Endothelial cell of umbilical vein (primary cell): ENCODE measurements at regions not wholly inside any gene's neighbourhood (a gene's known extent, or its start where the extent isn't known, plus 50 kb on each side); places are given as distances from the start of the nearest gene placed in this dataset.

ENCODE experiments used
- BruUV-seq: library from RNA; stranded (reverse); fragments of 400-500 nt; replicated peaks from 2 replicates; lab custom pipeline; 2021; lab: Mats Ljungman, UMichigan
- CTCF ChIA-PET: fragments of 300-600, 350-600 bp; sonication (Branson Sonifier 250); formaldehyde crosslinking; loops from one replicate; lab custom pipeline; 2021; ENCODE audit warnings: antibody characterized with exemption, inconsistent platforms; lab: Charles Lee
- POLR2A ChIA-PET: fragments of 300-600, 350-600 bp; sonication (Branson Sonifier 250); formaldehyde crosslinking; loops from one replicate; lab custom pipeline; 2021; ENCODE audit warnings: antibody characterized with exemption, inconsistent platforms; lab: Charles Lee
- DNase-seq: peaks from one replicate; pipeline ENCODE4 v3.0.0-alpha.2; 2011; ENCODE audit warnings: low read depth, low spot score
- FAIRE-seq: peaks from 2 replicates; lab custom pipeline; 2011; peaks lifted over from hg19 to GRCh38; lab: Jason Lieb, UNC
- H2AFZ ChIP-seq: 2 replicates; pipeline ENCODE4 v1.6.0; 2012; ENCODE audit warnings: low read depth, low read length, control low read depth, inconsistent platforms
- H3K27ac ChIP-seq: 2 replicates; pipeline ENCODE4 v1.5.1; 2011; ENCODE audit warnings: low read depth, mild to moderate bottlenecking, control low read depth, low read length, moderate library complexity; ENCODE audit not compliant: insufficient read depth
- H3K27me3 ChIP-seq, 2 experiments: 2 replicates each; pipeline versions ENCODE4 v1.6.0 to v1.6.1; 2011; ENCODE audit warnings: low read length in 2 of 2, mixed read lengths in 1 of 2; ENCODE audit not compliant: control insufficient read depth in 2 of 2, insufficient read depth in 2 of 2
- H3K36me3 ChIP-seq, 2 experiments: 2 replicates in 1 of 2; 3 replicates in 1 of 2; pipeline ENCODE4 v1.5.1; 2011; ENCODE audit warnings: low read length in 2 of 2, mild to moderate bottlenecking in 1 of 2, moderate library complexity in 1 of 2; ENCODE audit not compliant: control insufficient read depth in 2 of 2, insufficient read depth in 2 of 2; ENCODE audit errors: extremely low read depth in 1 of 2
- H3K4me1 ChIP-seq: 3 replicates; pipeline ENCODE4 v1.5.1; 2011; ENCODE audit warnings: mild to moderate bottlenecking, low read length; ENCODE audit not compliant: control insufficient read depth, insufficient read depth; ENCODE audit errors: extremely low read depth
- H3K4me2 ChIP-seq: 2 replicates; pipeline ENCODE4 v1.6.1; 2011; ENCODE audit warnings: low read length, control low read depth, mixed read lengths; ENCODE audit not compliant: insufficient read depth
- H3K4me3 ChIP-seq, 3 experiments: fragments of 200-600 bp in 1 of 3; sonication (generic), shearing (Covaris generic) in 1 of 3; replicated peaks in 1 of 3; 2 replicates each; pipeline ENCODE4 v1.5.1; 2011 to 2016; ENCODE audit warnings: control low read depth in 3 of 3, low read length in 3 of 3, mild to moderate bottlenecking in 2 of 3, inconsistent platforms in 1 of 3, low read depth in 1 of 3, moderate library complexity in 1 of 3; ENCODE audit not compliant: insufficient read depth in 1 of 3
- H3K79me2 ChIP-seq: 2 replicates; pipeline ENCODE4 v1.6.0; 2012; ENCODE audit warnings: low read length, inconsistent platforms; ENCODE audit not compliant: control insufficient read depth, insufficient read depth
- H3K9ac ChIP-seq: replicated peaks from 2 replicates; pipeline ENCODE3; 2011; ENCODE audit warnings: low read length, control low read depth; ENCODE audit not compliant: insufficient read depth; ENCODE audit errors: extremely low read depth
- H3K9me1 ChIP-seq: replicated peaks from 3 replicates; pipeline ENCODE4 v1.6.0; 2011; ENCODE audit warnings: mild to moderate bottlenecking, low read length; ENCODE audit not compliant: control insufficient read depth, insufficient read depth; ENCODE audit errors: extremely low read depth
- H3K9me3 ChIP-seq: replicated peaks from 2 replicates; pipeline ENCODE4 v1.5.1; 2012; ENCODE audit warnings: low read length, inconsistent platforms; ENCODE audit not compliant: control insufficient read depth, insufficient read depth
- H4K20me1 ChIP-seq: replicated peaks from 2 replicates; pipeline ENCODE3; 2011; ENCODE audit warnings: mild to moderate bottlenecking, low read length; ENCODE audit not compliant: control insufficient read depth, insufficient read depth; ENCODE audit errors: extremely low read depth
- EZH2 ChIP-seq: IDR thresholded peaks from 2 replicates; pipeline ENCODE4 v1.6.1; 2012; ENCODE audit warnings: borderline replicate concordance, low read depth, mild to moderate bottlenecking, moderate library complexity, low read length, inconsistent platforms; ENCODE audit not compliant: severe bottlenecking
- FOS ChIP-seq: IDR thresholded peaks from 2 replicates; pipeline ENCODE4 v1.6.1; 2011; ENCODE audit warnings: mild to moderate bottlenecking, low read length, moderate library complexity, borderline replicate concordance; ENCODE audit not compliant: insufficient read depth
- GATA2 ChIP-seq: IDR thresholded peaks from 2 replicates; pipeline ENCODE4 v1.7.0; 2011; ENCODE audit warnings: low read depth, mild to moderate bottlenecking, moderate library complexity, mixed read lengths, low read length; ENCODE audit not compliant: insufficient read length, insufficient read depth
- JUN ChIP-seq: IDR thresholded peaks from 2 replicates; pipeline ENCODE4 v1.6.1; 2011; ENCODE audit warnings: borderline replicate concordance, low read depth; ENCODE audit not compliant: insufficient read length, insufficient read depth
- MYC ChIP-seq: IDR thresholded peaks from one replicate; pipeline ENCODE4 v1.6.1; 2011; ENCODE audit warnings: mild to moderate bottlenecking, low read depth, low read length
- POLR2A ChIP-seq: IDR thresholded peaks from 2 replicates; pipeline ENCODE4 v1.6.1; 2012; ENCODE audit warnings: low read depth, mild to moderate bottlenecking, control low read depth, low read length
- POLR2AphosphoS5 ChIP-seq: IDR thresholded peaks from 2 replicates; pipeline ENCODE4 v1.6.1; 2012; ENCODE audit warnings: low read depth, mild to moderate bottlenecking, control low read depth, low read length, moderate library complexity; ENCODE audit not compliant: insufficient read depth
- dilution Hi-C: fragments of 300-500 bp; cut with MboI; formaldehyde crosslinking; loops from one replicate; pipeline ENCODE4 v1.15.0; 2019; ENCODE audit warnings: low sequenced_read_pairs; ENCODE audit not compliant: extremely low pct_ligation_motif_present
- intact Hi-C: fragments of 100-400 bp; cut with micrococcal nuclease; formaldehyde crosslinking; loops from one replicate; pipeline ENCODE4 v1.10.0; 2022
- TF ChIP-seq, protein P1 (sequence below): IDR thresholded peaks from 2 replicates; pipeline ENCODE4 v1.6.1; 2011; ENCODE audit not compliant: insufficient read depth, insufficient read length
- TF ChIP-seq, protein P2 (sequence below), 2 donors: IDR thresholded peaks; 1 replicate in 1 of 2; 2 replicates in 1 of 2; pipeline ENCODE4 v1.5.1; 2011; ENCODE audit warnings: low read length in 2 of 2, mild to moderate bottlenecking in 2 of 2, moderate library complexity in 2 of 2, control low read depth in 1 of 2, inconsistent platforms in 1 of 2, low read depth in 1 of 2; ENCODE audit not compliant: insufficient read depth in 1 of 2; ENCODE audit errors: extremely low read depth in 1 of 2

DNA sequence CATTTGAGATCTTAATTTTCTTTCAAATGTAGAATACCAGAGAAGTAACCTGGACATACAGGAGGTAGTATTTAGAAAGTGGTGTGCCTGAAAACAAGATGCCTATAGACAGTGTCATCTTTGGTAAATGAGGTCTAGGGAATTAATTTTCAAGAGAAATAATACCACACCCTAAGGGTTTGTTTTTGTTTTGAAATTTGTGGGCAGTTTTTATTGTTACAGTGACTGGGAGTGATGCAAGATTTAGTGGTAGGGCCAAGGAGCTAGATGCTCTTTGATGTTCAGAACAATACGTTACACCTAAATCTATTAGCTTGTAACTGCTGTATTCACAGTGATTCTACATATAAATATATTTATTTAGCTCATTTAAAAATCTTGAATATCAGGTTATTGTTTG, 856.5 kb upstream of the MAP3K7 start:
- Histone ChIP-seq H3K9me1 (no peaks in the 10 kb centered on the region), H3K9ac (no peak overlapping the region), H2AFZ (no peak overlapping the region), H3K4me3 (no peak overlapping the region), H3K27ac (no peak overlapping the region), H3K4me2 (no peak overlapping the region), H3K36me3 (no peaks in the 10 kb centered on the region), H3K79me2 (no peaks in the 10 kb centered on the region), H3K4me1 (peaks cover 12% of the 10 kb centered on the region), H4K20me1 (no peaks in the 10 kb centered on the region), H3K9me3 (no peaks in the 10 kb centered on the region), H3K27me3 (no peaks in the 10 kb centered on the region)
- FAIRE-seq (no peak), DNase-seq (no peak)
- TF ChIP-seq POLR2AphosphoS5 (no peak), MYC (no peak), GATA2 (no peak), JUN (no peak), POLR2A (no peak)
- TF ChIP-seq, protein P1, sequence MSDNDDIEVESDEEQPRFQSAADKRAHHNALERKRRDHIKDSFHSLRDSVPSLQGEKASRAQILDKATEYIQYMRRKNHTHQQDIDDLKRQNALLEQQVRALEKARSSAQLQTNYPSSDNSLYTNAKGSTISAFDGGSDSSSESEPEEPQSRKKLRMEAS, result no peak
- no TSS peak for BruUV-seq
- ChIA-PET CTCF (interaction anchor here (1.0 to 1.4 kb wide), 3 partner anchors 29 to 37 kb away, joined by 3 to 4 read pairs (median 4); no protein-coding TSS in a partner anchor), POLR2A (no interaction called here)
- dilution Hi-C loops (no loop called here), intact Hi-C loops (no loop called here)

DNA sequence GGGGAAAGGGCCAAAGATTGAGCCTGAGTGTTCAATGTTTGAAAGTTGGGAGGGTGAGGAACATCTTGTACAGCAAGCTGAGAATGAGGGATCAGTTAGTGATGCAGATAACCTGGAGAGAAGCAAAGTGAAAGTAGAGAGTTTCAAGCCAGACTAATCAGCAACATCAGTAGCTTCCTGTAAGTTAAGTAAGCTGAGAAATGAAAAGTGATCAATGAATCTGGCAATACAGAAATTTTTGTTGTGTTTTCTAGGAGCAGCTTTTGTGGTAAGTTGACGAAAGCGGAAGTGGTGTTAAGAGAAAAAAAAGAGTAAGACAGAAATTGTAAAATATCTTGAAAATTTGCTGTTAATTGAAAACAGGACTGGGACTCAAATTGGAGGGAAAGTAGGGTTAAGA, 855.5 kb upstream of the MAP3K7 start:
- no peaks in the 10 kb centered on the region for H3K9me3 ChIP-seq
- intact Hi-C loops (no loop called here), dilution Hi-C loops (no loop called here)
- CTCF ChIA-PET, result interaction anchor here (1.0 to 1.4 kb wide), 2 partner anchors 11 to 34 kb away, joined by 3 to 4 read pairs; no protein-coding TSS in a partner anchor
- H3K36me3 ChIP-seq, result no peaks in the 10 kb centered on the region
- peaks cover 17% of the 10 kb centered on the region for H3K4me1 ChIP-seq
- no peaks in the 10 kb centered on the region for H3K9me1 ChIP-seq
- POLR2A ChIA-PET, result no interaction called here
- no peak overlapping the region for H3K9ac ChIP-seq
- no peak overlapping the region for H3K4me2 ChIP-seq
- no peaks in the 10 kb centered on the region for H3K79me2 ChIP-seq
- H2AFZ ChIP-seq, result peak overlapping the region; percentile 55
- H3K27ac ChIP-seq, result no peak overlapping the region
- H4K20me1 ChIP-seq, result no peaks in the 10 kb centered on the region
- no peak for TF ChIP-seq POLR2AphosphoS5
- TF ChIP-seq JUN, result no peak
- no peak for TF ChIP-seq EZH2
- TF ChIP-seq, protein P2, sequence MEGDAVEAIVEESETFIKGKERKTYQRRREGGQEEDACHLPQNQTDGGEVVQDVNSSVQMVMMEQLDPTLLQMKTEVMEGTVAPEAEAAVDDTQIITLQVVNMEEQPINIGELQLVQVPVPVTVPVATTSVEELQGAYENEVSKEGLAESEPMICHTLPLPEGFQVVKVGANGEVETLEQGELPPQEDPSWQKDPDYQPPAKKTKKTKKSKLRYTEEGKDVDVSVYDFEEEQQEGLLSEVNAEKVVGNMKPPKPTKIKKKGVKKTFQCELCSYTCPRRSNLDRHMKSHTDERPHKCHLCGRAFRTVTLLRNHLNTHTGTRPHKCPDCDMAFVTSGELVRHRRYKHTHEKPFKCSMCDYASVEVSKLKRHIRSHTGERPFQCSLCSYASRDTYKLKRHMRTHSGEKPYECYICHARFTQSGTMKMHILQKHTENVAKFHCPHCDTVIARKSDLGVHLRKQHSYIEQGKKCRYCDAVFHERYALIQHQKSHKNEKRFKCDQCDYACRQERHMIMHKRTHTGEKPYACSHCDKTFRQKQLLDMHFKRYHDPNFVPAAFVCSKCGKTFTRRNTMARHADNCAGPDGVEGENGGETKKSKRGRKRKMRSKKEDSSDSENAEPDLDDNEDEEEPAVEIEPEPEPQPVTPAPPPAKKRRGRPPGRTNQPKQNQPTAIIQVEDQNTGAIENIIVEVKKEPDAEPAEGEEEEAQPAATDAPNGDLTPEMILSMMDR (IDR thresholded peaks at IDR 0.05; ENCODE audit: extremely low read depth in 1 of 2, insufficient read depth in 1 of 2, low read depth in 1 of 2, low read length in 2 of 2), result no peak
- TF ChIP-seq FOS, result no peak
- TF ChIP-seq GATA2, result no peak
- TF ChIP-seq POLR2A, result no peak
- TF ChIP-seq, protein P1, result no peak
- no peak for TF ChIP-seq MYC
- BruUV-seq, result no TSS peak
- H3K27me3 ChIP-seq, result no peaks in the 10 kb centered on the region
- H3K4me3 ChIP-seq, result no peak overlapping the region
- FAIRE-seq, result no peak
- no peak for DNase-seq
